ENCODE measurements at regions not wholly inside any gene's neighbourhood (a gene's known extent, or its start where the extent isn't known, plus 50 kb on each side); places are given as distances from the start of the nearest gene placed in this dataset.

- H3K36me3 ChIP-seq (replicated peaks in 1 of 2), result no peaks in the 10 kb centered on the region
- H3K27ac ChIP-seq, result no peak overlapping the region
- H3K27me3 ChIP-seq, result no peaks in the 10 kb centered on the region
- H3K4me3 ChIP-seq, result no peak overlapping the region
- no peaks in the 10 kb centered on the region for H3K4me1 ChIP-seq (replicated peaks in 1 of 2)
- no peak for DNase-seq
- WGBS, 4 donors, result 82 to 88% (median 86%) methylated on average over 2 to 5 of the region's 5 CpGs
- no peaks in the 10 kb centered on the region for H3K9me3 ChIP-seq (replicated peaks in 1 of 3)
- TF ChIP-seq POLR2A (IDR thresholded peaks at IDR 0.05), result no peak
- no peak for TF ChIP-seq CTCF (IDR thresholded peaks at IDR 0.05)
- intact Hi-C loops (cut with DNase I), result no loop called here
These were observed 671.2 kb downstream of the TBC1D22A start for GRCh38 chr22:47433627-47434026.

- DNase-seq, result no peak
- Histone ChIP-seq H3K36me3 (replicated peaks in 1 of 2) (no peaks in the 10 kb centered on the region), H3K27ac (no peak overlapping the region), H3K27me3 (no peaks in the 10 kb centered on the region), H3K4me1 (replicated peaks in 1 of 2) (no peaks in the 10 kb centered on the region), H3K9me3 (replicated peaks in 1 of 3) (no peaks in the 10 kb centered on the region), H3K4me3 (no peak overlapping the region)
- TF ChIP-seq POLR2A (IDR thresholded peaks at IDR 0.05) (no peak), CTCF (IDR thresholded peaks at IDR 0.05) (no peak)
- WGBS, 4 donors, result 66 to 70% (median 67%) methylated on average over 7 of the region's 7 CpGs
- intact Hi-C loops (cut with DNase I), result no loop called here
These were observed 670.2 kb downstream of the TBC1D22A start for GRCh38 chr22:47432683-47433082.

DNA sequence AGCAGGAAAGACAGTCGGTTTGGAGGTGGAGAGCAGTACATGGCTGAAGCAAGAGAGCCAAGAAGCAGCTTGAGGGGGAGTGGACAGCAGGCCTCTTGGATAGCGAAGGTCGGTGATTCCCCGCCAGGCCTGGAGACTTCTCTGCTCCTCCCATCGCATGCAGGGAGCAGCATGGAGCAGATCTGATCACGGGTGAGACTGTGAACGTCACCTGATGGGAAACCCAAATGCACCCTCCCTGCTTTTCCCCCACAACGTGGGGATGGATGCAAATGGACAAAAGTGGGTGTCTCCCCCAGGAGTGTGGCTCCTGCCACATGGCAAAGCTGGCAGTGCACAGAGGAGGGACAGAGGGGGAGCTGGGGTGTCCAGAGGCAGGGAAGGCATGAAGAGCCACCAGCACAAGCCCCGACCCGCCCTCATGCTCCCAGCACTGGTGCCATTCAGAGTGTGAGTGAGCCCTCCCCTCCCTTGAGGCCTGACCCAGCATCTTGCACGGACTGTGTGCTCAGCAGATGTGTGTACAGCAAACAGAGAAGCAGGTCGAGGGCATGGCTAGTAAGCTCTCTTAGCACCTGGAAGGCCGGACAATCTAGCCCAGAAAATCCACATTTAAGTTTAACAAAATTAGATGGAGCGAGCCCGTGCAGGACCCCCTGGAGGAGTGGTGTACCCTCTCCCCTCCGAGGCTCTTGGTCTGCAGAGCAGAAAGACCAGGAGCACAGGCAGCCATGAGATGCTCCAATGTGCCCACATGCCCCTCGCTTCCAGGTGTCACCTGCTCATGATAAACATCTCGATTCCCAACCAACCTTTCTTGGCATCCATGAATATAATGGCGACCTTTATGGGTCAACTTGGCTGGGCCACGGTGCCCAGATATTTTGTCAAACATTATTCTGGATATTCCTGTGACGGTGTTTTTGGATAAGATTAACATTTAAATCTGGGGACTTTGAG lies 661.7 kb downstream of the TBC1D22A start:
- Histone ChIP-seq H3K27me3 (peaks cover 3% of the 10 kb centered on the region), H3K4me1 (replicated peaks in 1 of 2) (no peaks in the 10 kb centered on the region), H3K9me3 (replicated peaks in 1 of 3) (no peaks in the 10 kb centered on the region), H3K27ac (no peak overlapping the region), H3K4me3 (no peak overlapping the region), H3K36me3 (replicated peaks in 1 of 2) (no peaks in the 10 kb centered on the region)
- TF ChIP-seq POLR2A (IDR thresholded peaks at IDR 0.05), result no peak
- TF ChIP-seq CTCF (IDR thresholded peaks at IDR 0.05), result no peak
- intact Hi-C loops (cut with DNase I), result no loop called here
- 68 to 81% (median 77%) methylated on average over 17 to 21 of the region's 21 CpGs for WGBS, 4 donors
- DNase-seq, result no peak

- intact Hi-C loops (cut with DNase I), result no loop called here
- 44 to 74% (median 64%) methylated on average over 7 to 9 of the region's 9 CpGs for WGBS, 4 donors
- H3K9me3 ChIP-seq (replicated peaks in 1 of 3), result no peaks in the 10 kb centered on the region
- no peak for TF ChIP-seq CTCF (IDR thresholded peaks at IDR 0.05)
- TF ChIP-seq POLR2A (IDR thresholded peaks at IDR 0.05), result no peak
- no peak overlapping the region for H3K27ac ChIP-seq
- no peaks in the 10 kb centered on the region for H3K4me1 ChIP-seq (replicated peaks in 1 of 2)
- peaks cover 3% of the 10 kb centered on the region for H3K27me3 ChIP-seq
- no peaks in the 10 kb centered on the region for H3K36me3 ChIP-seq (replicated peaks in 1 of 2)
- DNase-seq, result no peak
- no peak overlapping the region for H3K4me3 ChIP-seq
These were observed 660.8 kb downstream of the TBC1D22A start for GRCh38 chr22:47423266-47423665.

Data from adrenal gland (tissue), 9 donors.